ENCODE measurements at regions not wholly inside any gene's neighbourhood (a gene's known extent, or its start where the extent isn't known, plus 50 kb on each side); places are given as distances from the start of the nearest gene placed in this dataset.

DNA sequence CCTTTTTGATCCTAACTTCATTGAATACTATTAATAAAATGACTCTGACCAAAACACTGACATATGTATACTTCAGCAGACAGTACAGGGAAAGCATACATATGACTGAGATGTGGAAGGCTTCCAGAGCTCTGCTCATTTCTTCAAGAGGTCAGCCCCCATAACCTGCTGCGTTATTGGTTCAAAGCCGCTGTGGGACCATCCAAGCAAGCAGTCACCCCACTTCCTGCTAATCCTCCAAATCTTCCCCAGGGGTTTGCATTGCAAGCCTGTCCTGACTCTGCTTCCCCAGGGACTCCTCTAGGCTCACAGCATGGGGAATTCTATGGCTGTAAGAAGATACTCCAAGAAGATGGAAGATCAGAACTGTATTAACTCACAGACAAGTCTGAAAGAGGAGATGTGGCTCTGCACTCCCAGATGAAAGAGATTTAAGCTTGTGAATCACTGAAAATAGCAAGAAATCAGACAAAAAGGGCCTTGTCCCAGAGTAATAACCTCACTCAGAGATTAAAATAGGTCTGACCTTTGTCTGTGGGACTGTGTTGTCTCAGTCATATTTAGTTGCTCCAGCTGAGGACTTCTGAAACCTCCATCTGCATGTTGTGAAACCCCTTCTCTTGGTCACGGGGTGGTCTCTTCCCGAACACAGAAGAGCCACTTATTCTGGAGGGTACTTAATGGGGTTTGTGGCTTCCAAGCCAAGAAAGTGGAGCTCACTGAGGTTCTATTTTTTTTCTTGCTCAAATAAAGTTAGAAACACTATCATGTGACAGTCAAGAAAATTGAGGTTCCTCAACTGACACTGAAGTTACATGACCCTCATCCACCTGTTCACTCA lies 101.5 kb upstream of the MARCKS start:
- FAIRE-seq (no peak), DNase-seq (ENCODE audit: low read depth, low spot score) (no peak)
- H4K20me1 ChIP-seq (replicated peaks; ENCODE audit: control insufficient read depth, extremely low read depth, insufficient read depth, low read length) = no peaks in the 10 kb centered on the region
- H3K9ac ChIP-seq (replicated peaks; ENCODE audit: extremely low read depth, insufficient read depth, low read length) = no peak overlapping the region
- H3K36me3 ChIP-seq (ENCODE audit: control insufficient read depth in 2 of 2, extremely low read depth in 1 of 2, insufficient read depth in 2 of 2, low read length in 2 of 2) = no peaks in the 10 kb centered on the region
- no peak overlapping the region for H2AFZ ChIP-seq (ENCODE audit: low read depth, low read length)
- dilution Hi-C loops (cut with MboI; ENCODE audit: extremely low pct_ligation_motif_present, low sequenced_read_pairs) = no loop called here
- H3K9me3 ChIP-seq (replicated peaks; ENCODE audit: control insufficient read depth, insufficient read depth, low read length) = no peaks in the 10 kb centered on the region
- no peak overlapping the region for H3K4me2 ChIP-seq (ENCODE audit: insufficient read depth, low read length)
- H3K27me3 ChIP-seq (ENCODE audit: control insufficient read depth in 2 of 2, insufficient read depth in 2 of 2, low read length in 2 of 2) = no peaks in the 10 kb centered on the region
- no TSS peak for BruUV-seq (replicated peaks)
- H3K4me3 ChIP-seq (replicated peaks in 1 of 3; ENCODE audit: insufficient read depth in 1 of 3, low read depth in 1 of 3, low read length in 3 of 3) = no peak overlapping the region
- H3K79me2 ChIP-seq (ENCODE audit: control insufficient read depth, insufficient read depth, low read length) = no peaks in the 10 kb centered on the region
- no peaks in the 10 kb centered on the region for H3K9me1 ChIP-seq (replicated peaks; ENCODE audit: control insufficient read depth, extremely low read depth, insufficient read depth, low read length)
- intact Hi-C loops (cut with micrococcal nuclease) = no loop called here
- no peaks in the 10 kb centered on the region for H3K4me1 ChIP-seq (ENCODE audit: control insufficient read depth, extremely low read depth, insufficient read depth, low read length)
- POLR2A ChIA-PET = no interaction called here
- TF ChIP-seq POLR2AphosphoS5 (IDR thresholded peaks at IDR 0.05; ENCODE audit: insufficient read depth, low read depth, low read length) = no peak
- TF ChIP-seq, protein P1, sequence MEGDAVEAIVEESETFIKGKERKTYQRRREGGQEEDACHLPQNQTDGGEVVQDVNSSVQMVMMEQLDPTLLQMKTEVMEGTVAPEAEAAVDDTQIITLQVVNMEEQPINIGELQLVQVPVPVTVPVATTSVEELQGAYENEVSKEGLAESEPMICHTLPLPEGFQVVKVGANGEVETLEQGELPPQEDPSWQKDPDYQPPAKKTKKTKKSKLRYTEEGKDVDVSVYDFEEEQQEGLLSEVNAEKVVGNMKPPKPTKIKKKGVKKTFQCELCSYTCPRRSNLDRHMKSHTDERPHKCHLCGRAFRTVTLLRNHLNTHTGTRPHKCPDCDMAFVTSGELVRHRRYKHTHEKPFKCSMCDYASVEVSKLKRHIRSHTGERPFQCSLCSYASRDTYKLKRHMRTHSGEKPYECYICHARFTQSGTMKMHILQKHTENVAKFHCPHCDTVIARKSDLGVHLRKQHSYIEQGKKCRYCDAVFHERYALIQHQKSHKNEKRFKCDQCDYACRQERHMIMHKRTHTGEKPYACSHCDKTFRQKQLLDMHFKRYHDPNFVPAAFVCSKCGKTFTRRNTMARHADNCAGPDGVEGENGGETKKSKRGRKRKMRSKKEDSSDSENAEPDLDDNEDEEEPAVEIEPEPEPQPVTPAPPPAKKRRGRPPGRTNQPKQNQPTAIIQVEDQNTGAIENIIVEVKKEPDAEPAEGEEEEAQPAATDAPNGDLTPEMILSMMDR (IDR thresholded peaks at IDR 0.05; ENCODE audit: extremely low read depth in 1 of 2, insufficient read depth in 1 of 2, low read depth in 1 of 2, low read length in 2 of 2) = no peak
- CTCF ChIA-PET = interaction anchor here (2.1 kb wide), 1 partner anchor 9 kb away, joined by 8 read pairs; no protein-coding TSS in a partner anchor
- H3K27ac ChIP-seq (ENCODE audit: insufficient read depth, low read depth, low read length) = no peak overlapping the region

DNA sequence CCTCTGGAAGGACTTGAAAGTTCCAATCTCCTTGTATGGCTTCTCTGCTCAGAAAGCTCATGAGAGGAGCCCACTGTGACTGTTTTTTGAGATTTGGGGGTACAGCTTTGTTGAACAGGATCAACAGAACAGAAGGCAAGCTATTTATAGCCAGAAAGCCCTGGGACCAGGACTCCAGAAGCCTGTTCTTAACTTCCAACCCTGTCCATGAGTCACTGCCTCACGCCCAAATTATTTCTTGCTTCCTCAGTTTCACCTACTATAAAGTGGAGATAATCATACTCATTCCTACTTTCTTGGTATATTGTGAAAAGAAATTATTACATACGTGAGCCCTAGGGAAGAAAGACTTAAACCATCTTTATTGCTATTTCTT lies 100.9 kb upstream of the MARCKS start:
- Histone ChIP-seq H3K4me1 (ENCODE audit: control insufficient read depth, extremely low read depth, insufficient read depth, low read length) (no peaks in the 10 kb centered on the region), H3K9me1 (replicated peaks; ENCODE audit: control insufficient read depth, extremely low read depth, insufficient read depth, low read length) (no peaks in the 10 kb centered on the region), H3K4me2 (ENCODE audit: insufficient read depth, low read length) (no peak overlapping the region), H2AFZ (ENCODE audit: low read depth, low read length) (no peak overlapping the region), H3K27me3 (ENCODE audit: control insufficient read depth in 2 of 2, insufficient read depth in 2 of 2, low read length in 2 of 2) (no peaks in the 10 kb centered on the region), H3K79me2 (ENCODE audit: control insufficient read depth, insufficient read depth, low read length) (no peaks in the 10 kb centered on the region), H4K20me1 (replicated peaks; ENCODE audit: control insufficient read depth, extremely low read depth, insufficient read depth, low read length) (no peaks in the 10 kb centered on the region), H3K36me3 (ENCODE audit: control insufficient read depth in 2 of 2, extremely low read depth in 1 of 2, insufficient read depth in 2 of 2, low read length in 2 of 2) (no peaks in the 10 kb centered on the region), H3K27ac (ENCODE audit: insufficient read depth, low read depth, low read length) (no peak overlapping the region), H3K9me3 (replicated peaks; ENCODE audit: control insufficient read depth, insufficient read depth, low read length) (no peaks in the 10 kb centered on the region), H3K9ac (replicated peaks; ENCODE audit: extremely low read depth, insufficient read depth, low read length) (no peak overlapping the region), H3K4me3 (replicated peaks in 1 of 3; ENCODE audit: insufficient read depth in 1 of 3, low read depth in 1 of 3, low read length in 3 of 3) (no peak overlapping the region)
- ChIA-PET POLR2A (no interaction called here), CTCF (interaction anchor here (2.1 kb wide), 1 partner anchor 10 kb away, joined by 8 read pairs; no protein-coding TSS in a partner anchor)
- TF ChIP-seq FOS (IDR thresholded peaks at IDR 0.05; ENCODE audit: borderline replicate concordance, insufficient read depth, low read length) = no peak
- no peak for TF ChIP-seq MYC (IDR thresholded peaks at IDR 0.05; ENCODE audit: low read depth, low read length)
- TF ChIP-seq, protein P1 (IDR thresholded peaks at IDR 0.05; ENCODE audit: extremely low read depth in 1 of 2, insufficient read depth in 1 of 2, low read depth in 1 of 2, low read length in 2 of 2) = no peak
- no TSS peak for BruUV-seq (replicated peaks)
- FAIRE-seq = no peak
- dilution Hi-C loops (cut with MboI; ENCODE audit: extremely low pct_ligation_motif_present, low sequenced_read_pairs) (no loop called here), intact Hi-C loops (cut with micrococcal nuclease) (no loop called here)
- DNase-seq (ENCODE audit: low read depth, low spot score) = no peak

All from endothelial cell of umbilical vein (primary cell).